ENCODE measurements at regions not wholly inside any gene's neighbourhood (a gene's known extent, or its start where the extent isn't known, plus 50 kb on each side); places are given as distances from the start of the nearest gene placed in this dataset.
A peak's percentile ranks its signal among the peaks of the same experiment; 100 is the strongest.

DNA sequence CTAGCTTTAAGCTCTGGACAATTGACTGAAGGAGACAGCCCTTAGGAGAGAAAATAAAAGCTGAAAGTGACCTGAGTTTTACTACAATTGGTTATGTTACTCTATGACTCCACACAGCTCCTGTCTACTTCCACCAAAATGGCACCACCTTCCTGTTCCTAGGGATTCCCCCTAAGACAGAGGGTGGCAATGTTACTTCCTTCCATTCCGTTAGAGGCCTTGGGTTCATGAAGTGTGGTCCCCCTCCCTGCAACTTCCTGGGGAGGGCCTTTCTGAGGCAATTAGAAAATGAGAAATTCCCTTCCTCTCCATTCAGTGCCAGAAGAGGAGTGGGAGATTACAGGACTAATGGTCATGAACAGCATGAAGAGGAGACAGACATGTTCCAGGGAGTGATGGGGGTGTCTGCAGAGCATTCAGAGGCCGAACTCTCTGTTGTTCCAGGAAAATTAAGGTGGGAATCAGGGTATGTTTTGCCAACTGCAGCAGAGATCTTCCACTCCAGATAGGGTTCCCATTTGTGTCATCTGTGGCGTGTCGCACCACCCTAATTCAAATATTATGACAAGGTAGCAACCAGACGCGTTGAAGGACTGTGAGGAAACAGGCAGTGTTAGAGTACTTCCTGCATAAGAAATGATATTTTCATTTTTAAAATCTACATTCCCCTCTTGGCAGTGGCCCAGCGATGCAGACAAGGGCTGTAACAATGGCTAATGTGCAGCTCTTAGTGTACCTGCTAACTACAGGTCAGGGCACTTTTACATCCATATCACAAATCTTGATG is 53.1 kb upstream of the TRIM67 start:
- DNase-seq (ENCODE audit: low read depth) = no peak

DNA sequence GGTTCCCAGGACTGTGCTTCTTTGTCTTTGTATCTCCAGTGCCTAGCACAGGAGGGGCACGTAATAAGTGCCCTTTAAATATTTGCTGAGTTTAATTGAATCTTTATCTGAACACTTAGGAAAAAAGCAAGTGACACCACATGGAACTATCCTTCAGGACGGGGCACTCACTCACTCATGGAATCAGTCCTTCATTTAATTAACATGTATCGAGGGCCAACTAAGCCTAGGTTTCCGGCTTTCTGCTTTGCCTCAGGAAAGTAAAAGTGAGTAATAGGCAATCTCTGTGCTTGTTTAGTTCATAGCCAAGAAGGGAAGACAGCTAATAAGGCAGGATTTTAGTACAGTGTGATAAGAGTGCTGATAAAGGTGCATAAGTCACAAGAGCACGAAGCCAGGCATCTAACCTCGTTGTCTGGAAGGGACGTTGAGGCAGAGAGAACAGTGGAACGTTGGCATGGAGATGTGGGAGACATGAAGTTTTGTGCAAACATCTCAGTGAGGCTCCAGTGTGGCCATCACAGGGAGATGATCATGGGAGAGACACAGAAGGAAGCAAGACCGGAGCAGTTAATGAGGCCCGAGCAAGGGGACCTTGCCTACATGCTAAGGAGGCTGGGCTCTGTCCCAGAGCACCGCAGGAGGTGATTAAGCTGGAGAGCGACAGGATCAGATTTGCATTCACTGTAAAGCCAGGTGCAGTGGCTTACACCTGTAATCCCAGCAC is 54.1 kb upstream of the TRIM67 start:
- no peak for DNase-seq (ENCODE audit: low read depth)

DNA sequence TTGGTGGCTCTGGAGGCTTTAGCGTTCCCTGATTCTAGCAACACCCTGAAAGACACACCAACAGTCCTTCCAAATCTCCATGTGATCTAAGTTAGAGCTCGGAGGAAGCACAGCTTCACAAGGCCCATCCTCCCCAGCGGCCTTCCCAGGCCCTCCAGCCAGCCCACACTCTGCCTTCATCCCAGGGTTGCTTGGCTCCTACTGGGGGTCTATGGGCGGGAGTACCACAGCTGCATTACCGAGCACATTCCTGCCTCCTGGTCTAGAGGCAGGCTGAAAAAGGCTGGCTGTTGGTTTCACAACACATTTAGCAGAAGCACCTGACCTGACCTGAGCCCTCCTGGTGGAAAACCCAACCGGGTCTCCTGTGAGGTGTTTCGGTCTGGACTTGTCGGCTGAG is 54.7 kb upstream of the TRIM67 start:
- no peak for DNase-seq (ENCODE audit: low read depth)

DNA sequence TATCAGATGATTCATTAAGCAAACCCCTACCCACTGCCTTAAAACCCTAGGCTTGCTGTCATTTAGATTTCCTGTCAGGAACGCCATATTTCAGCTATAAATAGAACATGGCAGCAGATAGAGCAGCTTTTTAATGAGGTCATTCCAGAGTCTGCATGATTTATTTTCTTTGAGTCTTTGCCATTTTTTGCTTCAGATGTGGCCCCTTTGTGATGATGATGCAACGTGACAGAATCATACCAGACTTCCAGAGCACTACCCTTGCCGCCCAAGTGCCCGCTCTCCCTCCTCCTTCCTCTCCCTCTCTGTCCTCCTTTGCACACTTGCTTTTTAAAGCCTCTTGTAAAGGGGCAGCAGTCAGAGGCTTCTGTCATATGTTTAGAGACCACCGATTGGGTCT is 55.5 kb upstream of the TRIM67 start:
- DNase-seq (ENCODE audit: low read depth) = peak; percentile 59

DNA sequence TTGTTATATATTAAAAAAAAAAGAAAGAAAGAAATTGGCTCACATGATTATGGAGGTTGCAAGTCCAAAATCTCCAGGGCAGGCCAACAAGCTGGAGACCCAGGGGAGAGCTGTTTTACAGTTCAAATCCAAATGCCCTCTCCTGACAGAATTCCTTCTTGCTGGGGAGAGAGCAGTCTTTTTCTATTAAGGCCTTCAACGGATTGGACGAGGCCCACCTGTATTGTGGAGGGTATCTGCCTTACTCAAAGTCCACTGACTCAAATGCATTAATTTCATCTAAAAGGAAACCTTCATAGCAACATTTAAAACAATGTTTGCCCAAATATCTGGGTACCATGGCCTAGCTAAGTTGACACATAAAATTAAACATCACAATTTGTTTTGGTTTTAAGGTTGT is 56.9 kb upstream of the TRIM67 start:
- no peak for DNase-seq (ENCODE audit: low read depth)

DNA sequence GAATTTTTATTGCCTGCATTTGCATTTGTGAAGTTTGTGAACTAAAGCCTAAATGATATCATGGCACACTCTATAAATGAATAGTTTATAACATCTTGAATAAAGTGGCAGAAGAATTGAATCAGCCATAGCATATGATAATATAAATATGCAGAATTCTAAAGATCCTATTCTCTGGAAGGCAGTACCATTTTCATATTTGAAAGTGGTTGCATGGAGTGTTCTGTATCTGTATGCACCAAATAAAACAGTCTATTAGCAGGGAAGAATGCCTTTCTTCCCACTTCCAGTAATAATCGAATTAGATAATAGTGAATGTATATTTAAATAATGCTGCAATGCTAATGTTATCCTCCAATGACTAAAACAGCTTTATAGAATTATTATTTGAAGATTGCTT is 57.9 kb upstream of the TRIM67 start:
- DNase-seq (ENCODE audit: low read depth) = no peak

DNA sequence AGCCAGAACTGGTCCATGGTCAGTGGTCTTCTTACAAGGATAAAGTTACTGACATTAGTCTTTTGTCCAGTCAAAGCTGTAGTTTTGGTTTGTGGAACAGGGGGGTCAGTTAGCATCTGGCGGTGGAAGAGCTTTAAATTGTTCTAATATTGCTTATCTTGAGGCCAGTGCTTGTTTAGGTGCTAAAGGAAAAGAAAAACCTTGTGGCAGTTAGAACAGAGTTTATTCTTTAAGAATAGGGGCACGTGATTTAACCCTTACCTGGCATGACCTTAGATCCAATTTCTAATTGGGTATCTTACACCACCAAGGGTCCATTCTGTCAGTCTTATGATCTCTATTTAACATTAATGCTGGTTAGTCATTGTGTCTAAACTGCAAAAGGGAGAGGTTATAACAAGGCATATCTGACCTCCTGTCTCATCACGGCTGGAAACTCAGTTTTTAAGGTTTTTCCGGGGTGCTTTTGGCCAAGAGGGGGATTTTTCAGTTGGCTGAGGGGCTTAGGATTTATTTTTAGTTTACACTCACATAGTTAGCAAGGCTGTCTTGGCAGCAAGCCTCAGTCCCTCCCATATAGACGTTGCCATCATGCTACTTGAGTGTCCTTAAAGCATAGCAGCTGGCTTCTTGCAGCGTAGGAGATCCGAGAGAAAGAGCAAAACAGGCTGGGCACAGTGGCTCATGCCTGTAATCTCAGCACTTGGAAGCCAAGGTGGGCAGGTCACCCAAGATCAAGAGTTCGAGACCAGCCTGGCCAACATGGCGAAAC is 60.1 kb upstream of the FAM89A start:
- DNase-seq (ENCODE audit: low read depth) = no peak

DNA sequence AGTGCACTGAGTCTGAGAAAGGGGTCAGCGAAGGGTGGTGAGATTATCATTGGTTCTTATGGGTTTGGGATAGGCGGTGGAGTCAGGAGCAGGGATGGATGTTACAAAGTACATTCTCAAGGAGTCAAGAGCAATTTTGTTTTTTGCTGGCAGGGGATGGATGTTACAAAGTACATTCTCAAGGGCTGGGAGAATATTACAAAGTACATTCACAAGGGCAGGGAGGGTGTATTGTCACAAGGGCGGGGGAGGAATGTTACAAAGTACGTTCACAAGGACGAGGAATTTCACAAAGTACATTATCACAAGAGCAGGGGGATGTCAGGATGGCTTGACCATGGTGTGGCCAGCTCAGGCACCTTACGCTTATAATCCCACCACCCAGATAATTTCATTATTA is 59.3 kb upstream of the FAM89A start:
- DNase-seq (ENCODE audit: low read depth) = no peak

DNA sequence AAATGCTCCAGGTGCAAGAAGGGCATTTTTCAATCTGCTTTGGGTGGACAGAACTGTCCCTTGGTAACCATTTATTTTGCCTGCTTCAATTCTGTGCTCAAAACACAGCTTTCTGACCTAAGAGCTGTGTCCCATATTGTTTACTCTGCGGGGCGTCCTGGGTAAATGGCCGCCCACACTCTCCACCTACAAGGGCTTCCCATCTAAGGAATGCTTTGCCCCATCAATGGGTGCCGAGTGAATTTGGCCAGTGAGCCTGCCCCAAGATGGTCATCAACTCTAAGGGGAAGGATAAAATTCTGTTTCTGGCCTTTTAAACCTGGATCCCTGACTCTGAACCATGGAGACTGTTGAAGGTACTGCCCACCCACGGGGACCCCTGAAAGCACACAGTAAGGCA is 55.5 kb upstream of the FAM89A start:
- no peak for DNase-seq (ENCODE audit: low read depth)

DNA sequence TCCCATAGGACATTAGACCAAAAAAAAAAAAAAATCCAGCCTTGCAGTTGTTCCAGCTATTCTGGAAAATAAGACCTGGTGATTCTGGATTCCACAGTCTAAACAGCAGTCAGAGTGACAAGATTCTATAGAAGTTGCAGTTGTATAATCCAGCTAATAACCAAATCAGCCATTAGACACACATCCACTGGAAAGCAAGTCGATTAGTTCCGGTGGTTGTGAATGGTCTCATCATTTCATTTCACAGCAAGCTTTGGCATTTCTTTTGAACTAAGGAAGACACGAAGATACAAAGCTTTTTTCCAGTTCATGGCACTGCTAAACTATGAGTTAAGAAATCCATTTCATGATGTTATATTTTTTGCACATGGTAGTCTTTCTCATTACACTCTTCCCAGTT is 54.4 kb upstream of the FAM89A start:
- DNase-seq (ENCODE audit: low read depth) = no peak

DNA sequence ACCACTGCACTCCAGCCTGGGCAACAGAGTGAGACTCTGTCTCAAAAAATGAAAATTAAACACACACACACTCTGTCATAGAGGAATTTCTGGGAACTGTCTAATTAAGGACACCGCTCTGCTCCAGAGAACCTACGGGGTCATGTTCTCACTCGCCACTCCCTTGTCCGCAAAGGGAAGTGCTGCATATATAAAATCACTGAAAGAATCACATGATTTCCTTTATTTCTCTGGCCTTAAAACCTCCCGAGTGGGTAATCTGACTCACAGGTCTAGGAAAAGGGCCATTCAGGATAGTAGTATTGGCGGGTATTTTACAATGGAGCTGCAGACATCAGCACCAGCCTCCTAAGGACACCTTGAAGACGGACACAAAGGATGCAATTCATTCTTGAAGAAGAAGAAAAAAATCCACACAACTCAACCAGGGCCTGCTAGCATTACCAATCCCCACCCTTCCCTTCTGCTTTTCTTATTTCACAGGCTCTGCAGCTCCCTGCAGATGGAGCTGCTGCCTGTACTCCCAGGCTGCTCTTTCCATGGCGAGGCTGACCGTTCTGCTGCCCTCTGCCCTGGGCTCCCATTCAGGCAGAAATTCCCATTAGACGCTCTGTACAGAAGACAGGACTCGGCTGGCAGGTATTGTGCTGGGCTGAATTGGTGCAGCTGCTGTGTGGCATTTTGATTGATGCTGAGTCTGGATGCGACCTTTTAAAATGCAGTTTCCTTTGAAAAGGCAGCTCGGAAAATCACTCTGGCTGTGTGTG is 53.3 kb upstream of the FAM89A start:
- DNase-seq (ENCODE audit: low read depth) = no peak

DNA sequence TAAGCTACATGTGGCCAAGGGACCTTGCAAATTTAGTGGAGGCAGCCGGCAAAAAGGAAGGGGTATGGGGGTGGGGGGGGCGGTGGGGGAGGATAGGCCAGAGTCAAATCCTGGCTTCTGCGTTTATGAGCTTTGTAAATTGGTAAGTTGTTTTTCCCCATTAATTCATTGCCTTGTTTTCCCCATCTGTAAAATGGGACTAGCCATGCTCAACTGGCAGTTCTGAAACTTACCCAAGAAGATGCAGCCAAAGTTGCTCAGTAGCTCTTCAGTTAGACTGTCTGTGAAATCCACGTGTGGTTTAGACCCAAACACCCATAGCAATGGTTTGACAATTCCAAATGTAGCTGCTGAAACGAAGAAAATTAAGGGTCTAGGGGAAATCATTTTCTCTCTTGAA is 52.3 kb upstream of the FAM89A start:
- no peak for DNase-seq (ENCODE audit: low read depth)

DNA sequence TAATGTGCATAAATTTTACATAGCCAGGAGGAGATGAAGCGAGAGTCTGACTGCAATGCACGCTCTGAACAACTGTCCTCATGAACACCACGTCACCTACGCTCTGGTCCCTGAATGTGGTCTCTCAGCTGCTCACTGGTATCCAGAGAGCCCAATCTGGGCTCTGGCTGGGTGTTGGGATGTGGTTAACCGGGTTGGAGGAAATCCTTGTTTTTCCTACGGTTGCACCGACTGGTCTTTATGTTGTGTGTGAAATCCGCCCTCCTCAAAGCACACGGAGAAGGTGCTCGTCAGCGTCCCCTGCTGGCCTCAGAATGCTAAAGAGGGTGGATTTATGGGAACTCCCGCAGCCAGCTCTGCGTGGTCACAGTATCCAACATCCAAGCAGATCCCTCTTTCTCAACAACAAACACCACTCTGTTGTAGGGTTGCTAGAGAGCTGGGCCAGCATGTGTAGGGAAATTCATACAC is 51.8 kb upstream of the FAM89A start:
- DNase-seq (ENCODE audit: low read depth) = no peak

DNA sequence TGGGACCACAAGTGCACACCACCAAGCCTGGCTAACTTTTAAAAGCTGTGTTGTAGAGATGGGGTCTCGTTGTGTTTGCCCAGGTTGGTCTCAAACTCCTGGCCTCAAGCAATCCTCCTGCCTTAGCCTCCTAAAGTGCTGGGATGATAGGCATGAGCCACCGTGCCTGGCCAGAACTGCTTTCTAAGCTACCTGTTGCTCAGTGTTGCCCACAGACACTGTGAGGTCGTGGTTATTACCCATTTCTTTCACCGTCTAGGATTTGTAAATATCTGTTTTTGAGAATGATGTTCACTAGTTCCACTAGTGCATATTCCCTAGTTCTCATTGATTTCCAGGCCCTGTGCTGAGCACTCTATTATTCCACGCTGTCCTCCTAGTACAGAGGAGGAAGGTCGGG is 51.4 kb upstream of the FAM89A start:
- DNase-seq (ENCODE audit: low read depth) = no peak

Measured in fibroblast of the conjunctiva (primary cell).